DMS 273 (cell line): ENCODE measurements at regions not wholly inside any gene's neighbourhood (a gene's known extent, or its start where the extent isn't known, plus 50 kb on each side); places are given as distances from the start of the nearest gene placed in this dataset.
"Not testable (repeated sequence)": the region's sequence is repeated elsewhere in the genome, so short reads cannot be mapped to it uniquely, and the experiment has no call there.

Experiments used
- DNase-seq: peaks from one replicate; lab custom pipeline; 2025; ENCODE audit not compliant: unreplicated experiment; lab: John Stamatoyannopoulos, UW

- no peak for DNase-seq
Measured at GRCh38 chr7:25432807-25433206, 204.5 kb upstream of the NPVF start.

GRCh38 chr7:25436413-25436812 is 208.1 kb upstream of the NPVF start:
- DNase-seq: no peak

GRCh38 chr7:25437308-25437707 is 209.0 kb upstream of the NPVF start:
- no peak for DNase-seq

- DNase-seq: no peak
Measured at GRCh38 chr7:25444991-25445390, 216.7 kb upstream of the NPVF start.

GRCh38 chr7:25448301-25448700 is 220.0 kb upstream of the NPVF start:
- no peak for DNase-seq

GRCh38 chr7:25454020-25454419 is 225.7 kb upstream of the NPVF start:
- peak; percentile 22 for DNase-seq

GRCh38 chr7:25454562-25455041 is 226.3 kb upstream of the NPVF start:
- DNase-seq: no peak

- no peak for DNase-seq
Measured at GRCh38 chr7:25455683-25456251, 227.5 kb upstream of the NPVF start.

- peak; percentile 63 for DNase-seq
Measured at GRCh38 chr7:25456467-25457171, 228.3 kb upstream of the NPVF start.

GRCh38 chr7:25459057-25459456 is 230.8 kb upstream of the NPVF start:
- DNase-seq: peak; percentile 55

- DNase-seq: no peak
Measured at GRCh38 chr7:25460433-25460832, 232.1 kb upstream of the NPVF start.

- DNase-seq: no peak
Measured at GRCh38 chr7:25469669-25470068, 241.4 kb upstream of the NPVF start.

GRCh38 chr7:25476863-25477499 is 248.7 kb upstream of the NPVF start:
- DNase-seq: no peak

- DNase-seq: not testable (repeated sequence)
Measured at GRCh38 chr7:25478221-25478620, 249.9 kb upstream of the NPVF start.

- no peak for DNase-seq
Measured at GRCh38 chr7:25478925-25479324, 250.6 kb upstream of the NPVF start.

- no peak for DNase-seq
Measured at GRCh38 chr7:25481891-25482290, 253.6 kb upstream of the NPVF start.

GRCh38 chr7:25482631-25483030 is 254.3 kb upstream of the NPVF start:
- no peak for DNase-seq

GRCh38 chr7:25485026-25485425 is 256.7 kb upstream of the NPVF start:
- no peak for DNase-seq

GRCh38 chr7:25486656-25487055 is 258.4 kb upstream of the NPVF start:
- no peak for DNase-seq

- no peak for DNase-seq
Measured at GRCh38 chr7:25493805-25494366, 265.6 kb upstream of the NPVF start.

GRCh38 chr7:25494896-25495295 is 266.6 kb upstream of the NPVF start:
- peak; percentile 62 for DNase-seq
